Right hindlimb (tissue), 1 donor: ENCODE measurements at regions not wholly inside any gene's neighbourhood (a gene's known extent, or its start where the extent isn't known, plus 50 kb on each side); places are given as distances from the start of the nearest gene placed in this dataset.
"Not testable (repeated sequence)": the region's sequence is repeated elsewhere in the genome, so short reads cannot be mapped to it uniquely, and the experiment has no call there.

Experiments used
- DNase-seq: peaks from one replicate; pipeline ENCODE4 v3.0.0-alpha.2; 2018

- DNase-seq, result no peak
Observed at GRCh38 chr5:120817044-120817985, 353.2 kb downstream of the PRR16 start.

GRCh38 chr5:120818128-120818527, 354.0 kb downstream of the PRR16 start:
- no peak for DNase-seq

- no peak for DNase-seq
Observed at GRCh38 chr5:120823328-120823727, 359.2 kb downstream of the PRR16 start.

GRCh38 chr5:120831646-120832045, 367.5 kb downstream of the PRR16 start:
- not testable (repeated sequence) for DNase-seq

GRCh38 chr5:120841830-120842229, 377.7 kb downstream of the PRR16 start:
- DNase-seq, result no peak

GRCh38 chr5:120843390-120843980, 379.4 kb downstream of the PRR16 start:
- no peak for DNase-seq

GRCh38 chr5:120848883-120849282, 384.8 kb downstream of the PRR16 start:
- no peak for DNase-seq

- DNase-seq, result no peak
Observed at GRCh38 chr5:120852222-120852860, 388.2 kb downstream of the PRR16 start.

GRCh38 chr5:120866997-120867396, 402.9 kb downstream of the PRR16 start:
- no peak for DNase-seq

GRCh38 chr5:120869831-120870230, 405.7 kb downstream of the PRR16 start:
- no peak for DNase-seq

- DNase-seq, result no peak
Observed at GRCh38 chr5:120872297-120872696, 408.2 kb downstream of the PRR16 start.

GRCh38 chr5:120873083-120873482, 409.0 kb downstream of the PRR16 start:
- peak; percentile 25 for DNase-seq

- DNase-seq, result no peak
Observed at GRCh38 chr5:120874081-120874862, 410.2 kb downstream of the PRR16 start.

- DNase-seq, result no peak
Observed at GRCh38 chr5:120882038-120882775, 418.1 kb downstream of the PRR16 start.

GRCh38 chr5:120886351-120886860, 422.3 kb downstream of the PRR16 start:
- no peak for DNase-seq

GRCh38 chr5:120895660-120896059, 431.6 kb downstream of the PRR16 start:
- no peak for DNase-seq

- DNase-seq, result no peak
Observed at GRCh38 chr5:120901199-120901598, 437.1 kb downstream of the PRR16 start.

- DNase-seq, result no peak
Observed at GRCh38 chr5:120907953-120908352, 443.9 kb downstream of the PRR16 start.

GRCh38 chr5:120910629-120911028, 446.5 kb downstream of the PRR16 start:
- no peak for DNase-seq

- DNase-seq, result no peak
Observed at GRCh38 chr5:120913396-120913795, 449.3 kb downstream of the PRR16 start.

GRCh38 chr5:120917214-120917758, 453.2 kb downstream of the PRR16 start:
- DNase-seq, result no peak

GRCh38 chr5:120919017-120919416, 454.9 kb downstream of the PRR16 start:
- DNase-seq, result no peak
